Activated T-cell treated with anti-CD3 and anti-CD28 coated beads, Interleukin-2, amount 50 U/mL, for 24 hours (primary cell): ENCODE measurements at regions not wholly inside any gene's neighbourhood (a gene's known extent, or its start where the extent isn't known, plus 50 kb on each side); places are given as distances from the start of the nearest gene placed in this dataset.
"Not testable (repeated sequence)": the region's sequence is repeated elsewhere in the genome, so short reads cannot be mapped to it uniquely, and the experiment has no call there.

Experiments
- DNase-seq: peaks from one replicate; pipeline ENCODE4 v3.0.0-alpha.2; 2020
- H3K27ac Mint-ChIP-seq: 2 replicates; pipeline ENCODE4 v1.8.0; 2020; ENCODE audit warnings: mild to moderate bottlenecking, mixed read lengths
- H3K27me3 Mint-ChIP-seq: 2 replicates; pipeline ENCODE4 v1.8.0; 2020; ENCODE audit warnings: mixed read lengths
- H3K36me3 Mint-ChIP-seq: 2 replicates; pipeline ENCODE4 v1.8.0; 2020; ENCODE audit warnings: low read depth, mixed read lengths
- H3K4me1 Mint-ChIP-seq: 2 replicates; pipeline ENCODE4 v1.8.0; 2020; ENCODE audit warnings: low read depth, mixed read lengths
- H3K4me3 Mint-ChIP-seq: 2 replicates; pipeline ENCODE4 v1.8.0; 2020; ENCODE audit warnings: mild to moderate bottlenecking, moderate library complexity, mixed read lengths
- H3K9me3 Mint-ChIP-seq: 2 replicates; pipeline ENCODE4 v1.8.0; 2020; ENCODE audit warnings: mixed read lengths

- H3K9me3 Mint-ChIP-seq, result no peaks in the 10 kb centered on the region
- no peak overlapping the region for H3K4me3 Mint-ChIP-seq
- H3K4me1 Mint-ChIP-seq, result no peaks in the 10 kb centered on the region
Observed at GRCh38 chr2:234806818-234807217, 145.0 kb upstream of the SH3BP4 start.

GRCh38 chr2:234805836-234806235, 146.0 kb upstream of the SH3BP4 start:
- H3K27ac Mint-ChIP-seq, result no peak overlapping the region
- no peaks in the 10 kb centered on the region for H3K9me3 Mint-ChIP-seq

More at GRCh38 chr2:234806818-234807217, 145.0 kb upstream of the SH3BP4 start:
- H3K27me3 Mint-ChIP-seq, result peaks cover 28% of the 10 kb centered on the region
- no peaks in the 10 kb centered on the region for H3K36me3 Mint-ChIP-seq
- no peak for DNase-seq
- no peak overlapping the region for H3K27ac Mint-ChIP-seq

GRCh38 chr2:234804704-234805103, 147.1 kb upstream of the SH3BP4 start:
- Mint-ChIP-seq H3K4me3 (no peak overlapping the region), H3K36me3 (no peaks in the 10 kb centered on the region), H3K27me3 (peaks cover 29% of the 10 kb centered on the region), H3K9me3 (no peaks in the 10 kb centered on the region), H3K4me1 (no peaks in the 10 kb centered on the region), H3K27ac (no peak overlapping the region)
- no peak for DNase-seq

More at GRCh38 chr2:234805836-234806235, 146.0 kb upstream of the SH3BP4 start:
- Mint-ChIP-seq H3K4me1 (no peaks in the 10 kb centered on the region), H3K27me3 (peaks cover 27% of the 10 kb centered on the region), H3K36me3 (no peaks in the 10 kb centered on the region), H3K4me3 (no peak overlapping the region)
- no peak for DNase-seq

GRCh38 chr2:234802845-234803171, 149.0 kb upstream of the SH3BP4 start:
- H3K27ac Mint-ChIP-seq, result no peak overlapping the region
- DNase-seq, result no peak
- H3K4me1 Mint-ChIP-seq, result no peaks in the 10 kb centered on the region
- no peaks in the 10 kb centered on the region for H3K36me3 Mint-ChIP-seq
- H3K9me3 Mint-ChIP-seq, result no peaks in the 10 kb centered on the region
- H3K4me3 Mint-ChIP-seq, result no peak overlapping the region
- H3K27me3 Mint-ChIP-seq, result peaks cover 34% of the 10 kb centered on the region

GRCh38 chr2:234802071-234802844, 149.6 kb upstream of the SH3BP4 start:
- Mint-ChIP-seq H3K4me1 (no peaks in the 10 kb centered on the region), H3K27me3 (peaks cover 36% of the 10 kb centered on the region), H3K4me3 (no peak overlapping the region), H3K27ac (no peak overlapping the region), H3K36me3 (no peaks in the 10 kb centered on the region), H3K9me3 (no peaks in the 10 kb centered on the region)
- no peak for DNase-seq

- no peaks in the 10 kb centered on the region for H3K36me3 Mint-ChIP-seq
- H3K27ac Mint-ChIP-seq, result no peak overlapping the region
- no peaks in the 10 kb centered on the region for H3K9me3 Mint-ChIP-seq
- H3K4me3 Mint-ChIP-seq, result no peak overlapping the region
- DNase-seq, result no peak
- H3K27me3 Mint-ChIP-seq, result peaks cover 32% of the 10 kb centered on the region
- H3K4me1 Mint-ChIP-seq, result no peaks in the 10 kb centered on the region
Observed at GRCh38 chr2:234797566-234798250, 154.1 kb upstream of the SH3BP4 start.

GRCh38 chr2:234796045-234796591, 155.7 kb upstream of the SH3BP4 start:
- DNase-seq, result no peak
- Mint-ChIP-seq H3K4me3 (no peak overlapping the region), H3K36me3 (no peaks in the 10 kb centered on the region), H3K27me3 (peaks cover 24% of the 10 kb centered on the region), H3K4me1 (no peaks in the 10 kb centered on the region), H3K9me3 (no peaks in the 10 kb centered on the region), H3K27ac (no peak overlapping the region)

- no peaks in the 10 kb centered on the region for H3K36me3 Mint-ChIP-seq
- no peak overlapping the region for H3K4me3 Mint-ChIP-seq
- H3K27me3 Mint-ChIP-seq, result peaks cover 18% of the 10 kb centered on the region
- no peaks in the 10 kb centered on the region for H3K4me1 Mint-ChIP-seq
- no peak for DNase-seq
- no peak overlapping the region for H3K27ac Mint-ChIP-seq
- H3K9me3 Mint-ChIP-seq, result no peaks in the 10 kb centered on the region
Observed at GRCh38 chr2:234795272-234795920, 156.4 kb upstream of the SH3BP4 start.

- Mint-ChIP-seq H3K9me3 (no peaks in the 10 kb centered on the region), H3K4me3 (no peak overlapping the region), H3K27ac (no peak overlapping the region), H3K36me3 (no peaks in the 10 kb centered on the region), H3K4me1 (no peaks in the 10 kb centered on the region), H3K27me3 (peaks cover 13% of the 10 kb centered on the region)
- DNase-seq, result no peak
Observed at GRCh38 chr2:234794866-234795265, 157.0 kb upstream of the SH3BP4 start.

GRCh38 chr2:234793212-234793785, 158.5 kb upstream of the SH3BP4 start:
- H3K27me3 Mint-ChIP-seq, result peaks cover 13% of the 10 kb centered on the region
- H3K27ac Mint-ChIP-seq, result no peak overlapping the region
- no peak overlapping the region for H3K4me3 Mint-ChIP-seq
- H3K36me3 Mint-ChIP-seq, result no peaks in the 10 kb centered on the region
- H3K9me3 Mint-ChIP-seq, result no peaks in the 10 kb centered on the region
- no peak for DNase-seq
- no peaks in the 10 kb centered on the region for H3K4me1 Mint-ChIP-seq

GRCh38 chr2:234792621-234793022, 159.2 kb upstream of the SH3BP4 start:
- Mint-ChIP-seq H3K4me3 (no peak overlapping the region), H3K36me3 (no peaks in the 10 kb centered on the region), H3K27me3 (peaks cover 13% of the 10 kb centered on the region), H3K9me3 (no peaks in the 10 kb centered on the region), H3K4me1 (no peaks in the 10 kb centered on the region), H3K27ac (no peak overlapping the region)
- no peak for DNase-seq

GRCh38 chr2:234792096-234792495, 159.7 kb upstream of the SH3BP4 start:
- H3K27me3 Mint-ChIP-seq, result peaks cover 11% of the 10 kb centered on the region
- not testable (repeated sequence) for H3K27ac Mint-ChIP-seq, H3K4me3 Mint-ChIP-seq

GRCh38 chr2:234790380-234790779, 161.4 kb upstream of the SH3BP4 start:
- DNase-seq, result no peak
- Mint-ChIP-seq H3K36me3 (no peaks in the 10 kb centered on the region), H3K4me1 (no peaks in the 10 kb centered on the region), H3K9me3 (no peaks in the 10 kb centered on the region), H3K27ac (no peak overlapping the region), H3K4me3 (no peak overlapping the region), H3K27me3 (peaks cover 21% of the 10 kb centered on the region)

More at GRCh38 chr2:234792096-234792495, 159.7 kb upstream of the SH3BP4 start:
- not testable (repeated sequence) for H3K36me3 Mint-ChIP-seq, H3K4me1 Mint-ChIP-seq, DNase-seq, H3K9me3 Mint-ChIP-seq

GRCh38 chr2:234789556-234790325, 162.1 kb upstream of the SH3BP4 start:
- Mint-ChIP-seq H3K4me3 (no peak overlapping the region), H3K4me1 (no peaks in the 10 kb centered on the region), H3K27me3 (peaks cover 21% of the 10 kb centered on the region), H3K36me3 (no peaks in the 10 kb centered on the region), H3K9me3 (no peaks in the 10 kb centered on the region), H3K27ac (no peak overlapping the region)
- DNase-seq, result no peak
